ENCODE measurements at regions not wholly inside any gene's neighbourhood (a gene's known extent, or its start where the extent isn't known, plus 50 kb on each side); places are given as distances from the start of the nearest gene placed in this dataset.

GRCh38 chr9:89743216-89743572, 138.4 kb downstream of the GADD45G start:
- Histone ChIP-seq H3K4me1 (no peaks in the 10 kb centered on the region), H3K4me3 (no peak overlapping the region), H3K27ac (no peak overlapping the region), H3K9me3 (peaks cover 0 to 7% (median 0%) of the 10 kb centered on the region in 3 donors), H3K27me3 (no peaks in the 10 kb centered on the region), H3K36me3 (no peaks in the 10 kb centered on the region)
- 80% methylated on average over 4 of the region's 5 CpGs; no CpG with 5 or more reads in 1 of the 2 donors for WGBS, 2 donors (ENCODE audit: low coverage in 1 of 2)
- no peak for ATAC-seq
- TF ChIP-seq CTCF (IDR thresholded peaks at IDR 0.05), result no peak
- no peak for TF ChIP-seq POLR2AphosphoS5 (IDR thresholded peaks at IDR 0.05)
- TF ChIP-seq POLR2A (IDR thresholded peaks at IDR 0.05), result no peak
- no peak for TF ChIP-seq EP300 (IDR thresholded peaks at IDR 0.05)

GRCh38 chr9:89743573-89744254, 138.9 kb downstream of the GADD45G start:
- Histone ChIP-seq H3K36me3 (no peaks in the 10 kb centered on the region), H3K27me3 (no peaks in the 10 kb centered on the region), H3K4me3 (no peak overlapping the region), H3K27ac (no peak overlapping the region), H3K4me1 (no peaks in the 10 kb centered on the region), H3K9me3 (peaks cover 0 to 7% (median 0%) of the 10 kb centered on the region in 3 donors)
- ATAC-seq, result no peak
- WGBS, 2 donors (ENCODE audit: low coverage in 1 of 2), result 63 to 72% methylated on average over 3 to 5 of the region's 8 CpGs
- TF ChIP-seq POLR2AphosphoS5 (IDR thresholded peaks at IDR 0.05), result no peak
- TF ChIP-seq EP300 (IDR thresholded peaks at IDR 0.05), result no peak
- no peak for TF ChIP-seq CTCF (IDR thresholded peaks at IDR 0.05)
- TF ChIP-seq POLR2A (IDR thresholded peaks at IDR 0.05), result no peak

- no peak for TF ChIP-seq POLR2A (IDR thresholded peaks at IDR 0.05)
- TF ChIP-seq CTCF (IDR thresholded peaks at IDR 0.05), result no peak
- TF ChIP-seq POLR2AphosphoS5 (IDR thresholded peaks at IDR 0.05), result no peak
- TF ChIP-seq EP300 (IDR thresholded peaks at IDR 0.05), result no peak
- Histone ChIP-seq H3K4me1 (no peaks in the 10 kb centered on the region), H3K27ac (no peak overlapping the region), H3K27me3 (no peaks in the 10 kb centered on the region), H3K4me3 (no peak overlapping the region), H3K9me3 (peaks cover 0 to 7% (median 0%) of the 10 kb centered on the region in 3 donors), H3K36me3 (no peaks in the 10 kb centered on the region)
- WGBS, 2 donors (ENCODE audit: low coverage in 1 of 2), result 100% methylated on average over 1 of the region's 8 CpGs
- ATAC-seq, result no peak
These were observed 139.4 kb downstream of the GADD45G start for GRCh38 chr9:89744255-89744648.

- no peak for TF ChIP-seq CTCF (IDR thresholded peaks at IDR 0.05)
- no peak for TF ChIP-seq POLR2A (IDR thresholded peaks at IDR 0.05)
- no peak for TF ChIP-seq EP300 (IDR thresholded peaks at IDR 0.05)
- no peak for TF ChIP-seq POLR2AphosphoS5 (IDR thresholded peaks at IDR 0.05)
- Histone ChIP-seq H3K9me3 (peaks cover 0 to 7% (median 0%) of the 10 kb centered on the region in 3 donors), H3K4me3 (no peak overlapping the region), H3K4me1 (no peaks in the 10 kb centered on the region), H3K27me3 (no peaks in the 10 kb centered on the region), H3K36me3 (no peaks in the 10 kb centered on the region), H3K27ac (no peak overlapping the region)
- 88 to 100% methylated on average over 1 of the region's 3 CpGs for WGBS, 2 donors (ENCODE audit: low coverage in 1 of 2)
- ATAC-seq, result no peak
These were observed 139.9 kb downstream of the GADD45G start for GRCh38 chr9:89744730-89745129.

Measured in gastroesophageal sphincter (tissue), 4 donors.